CD4-positive, alpha-beta T cell treated with Interleukin-4 for 1 hour (primary cell): ENCODE measurements at regions not wholly inside any gene's neighbourhood (a gene's known extent, or its start where the extent isn't known, plus 50 kb on each side); places are given as distances from the start of the nearest gene placed in this dataset.
A peak's percentile ranks its signal among the peaks of the same experiment; 100 is the strongest.

Source experiments
- DNase-seq, 2 donors: peaks; one replicate each; pipeline ENCODE4 v3.0.0-alpha.2; 2020 to 2022

DNA sequence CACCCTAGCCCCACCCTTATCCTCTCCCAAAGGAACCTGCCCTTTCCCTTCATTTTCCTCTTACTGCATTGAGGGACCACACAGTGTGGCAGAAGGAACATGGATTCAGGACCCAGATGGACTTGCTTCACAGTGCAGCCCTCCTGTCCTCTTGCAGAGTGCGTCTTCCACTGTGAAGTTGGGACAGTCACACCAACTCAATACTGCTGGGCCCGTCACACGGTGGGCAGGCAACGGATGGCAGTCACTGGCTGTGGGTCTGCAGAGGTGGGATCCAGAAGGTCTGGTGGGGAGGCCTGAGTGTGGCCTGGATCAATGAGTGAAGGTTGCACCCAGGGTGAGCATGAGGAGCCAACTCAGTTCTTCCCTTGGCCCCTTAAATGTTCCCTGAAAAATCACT lies 129.9 kb upstream of the B3GAT1 start:
- DNase-seq: no peak

DNA sequence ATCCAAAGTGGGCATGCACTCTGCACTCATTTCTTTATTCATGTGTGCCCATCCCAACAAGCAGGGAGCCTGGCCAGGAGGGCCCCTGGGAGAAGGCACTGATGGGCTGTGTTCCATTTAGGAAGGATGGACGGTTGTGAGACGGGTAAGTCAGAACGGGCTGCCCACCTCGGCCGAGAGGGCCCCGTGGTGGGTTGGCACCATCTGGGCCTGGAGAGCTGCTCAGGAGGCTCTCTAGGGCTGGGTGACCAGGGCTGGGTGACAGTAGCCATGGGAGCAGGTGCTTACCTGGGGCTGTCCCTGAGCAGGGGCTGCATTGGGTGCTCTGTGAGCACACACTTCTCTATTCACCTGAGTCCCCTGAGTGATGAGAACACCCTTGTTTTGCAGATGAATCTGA lies 129.3 kb upstream of the B3GAT1 start:
- no peak for DNase-seq

DNA sequence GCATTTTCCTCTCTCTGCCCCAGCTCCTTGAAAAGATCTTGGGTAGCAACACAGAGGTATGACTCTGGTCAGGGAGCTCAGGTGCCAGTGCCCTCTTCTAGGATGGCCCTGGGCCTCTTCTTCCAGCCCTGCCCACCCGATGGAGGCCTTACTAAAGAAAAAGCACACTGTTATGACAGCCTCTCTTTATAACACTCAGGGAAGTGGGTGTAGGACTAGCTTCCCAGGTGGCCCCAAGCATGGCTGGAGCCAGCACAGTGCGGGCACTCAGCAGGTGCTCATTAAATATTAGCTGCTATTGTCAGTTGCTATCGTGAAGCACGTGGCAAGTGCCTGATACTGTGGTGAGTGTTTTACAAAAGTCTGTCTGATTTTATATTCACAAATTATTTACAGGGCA lies 127.2 kb upstream of the B3GAT1 start:
- no peak for DNase-seq

DNA sequence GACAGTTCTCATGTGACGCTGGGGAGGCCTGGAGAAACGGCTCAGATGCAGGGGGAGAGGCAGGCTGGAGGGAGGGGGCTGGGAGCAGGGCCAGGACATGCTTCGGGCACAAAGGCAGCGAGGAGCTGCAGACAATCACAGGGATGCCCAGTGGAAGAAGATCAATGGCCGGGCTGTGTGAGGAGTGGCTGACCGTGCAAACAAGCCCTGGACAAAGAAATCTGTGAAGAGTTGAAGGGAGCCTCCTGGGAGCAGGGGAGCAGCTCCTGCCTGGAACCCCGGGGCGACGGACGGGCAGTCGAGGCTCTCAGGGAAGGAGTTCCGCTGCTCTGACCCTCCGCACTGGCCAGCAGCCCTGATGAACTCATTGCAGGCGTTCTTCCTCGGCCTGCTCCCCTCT lies 126.7 kb upstream of the B3GAT1 start:
- no peak for DNase-seq

DNA sequence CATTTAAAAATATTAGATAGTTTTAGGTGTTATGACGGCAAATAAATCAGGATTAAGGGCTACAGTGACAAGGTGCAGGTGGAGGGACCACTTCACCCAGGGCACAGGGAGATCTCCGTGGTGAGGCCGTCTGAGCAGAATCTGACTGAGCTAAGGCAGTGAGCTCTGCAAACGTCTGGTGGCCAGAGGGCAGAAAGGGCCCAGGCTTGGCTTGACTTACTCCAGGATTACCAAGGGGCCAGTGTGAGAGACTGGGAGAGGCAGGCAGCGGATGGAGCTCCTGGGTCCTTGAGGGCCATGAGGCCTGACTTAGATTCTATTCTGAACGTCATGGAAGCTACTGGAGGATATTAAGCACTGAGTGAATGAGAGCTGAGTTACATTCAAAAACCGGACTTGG lies 125.9 kb upstream of the B3GAT1 start:
- no peak for DNase-seq

DNA sequence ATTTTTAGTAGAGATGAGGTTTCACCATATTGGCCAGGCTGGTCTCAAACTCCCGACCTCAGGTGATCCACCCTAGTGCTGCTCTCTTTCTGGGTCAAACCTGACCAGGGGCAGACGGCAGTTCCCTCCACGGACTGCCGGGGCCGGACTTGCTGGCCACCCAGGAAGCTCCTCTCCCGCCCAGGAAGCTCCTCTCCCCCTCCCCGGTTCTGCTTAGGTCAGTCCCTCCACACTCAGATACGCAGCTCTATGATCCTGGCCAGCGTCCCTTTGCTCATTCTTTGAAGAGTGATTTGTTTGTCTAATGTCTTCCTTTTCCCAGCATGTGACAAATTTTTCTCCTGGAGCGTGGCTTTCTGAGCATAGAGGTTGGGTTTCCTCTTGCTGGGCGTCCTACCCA lies 125.3 kb upstream of the B3GAT1 start:
- no peak for DNase-seq

DNA sequence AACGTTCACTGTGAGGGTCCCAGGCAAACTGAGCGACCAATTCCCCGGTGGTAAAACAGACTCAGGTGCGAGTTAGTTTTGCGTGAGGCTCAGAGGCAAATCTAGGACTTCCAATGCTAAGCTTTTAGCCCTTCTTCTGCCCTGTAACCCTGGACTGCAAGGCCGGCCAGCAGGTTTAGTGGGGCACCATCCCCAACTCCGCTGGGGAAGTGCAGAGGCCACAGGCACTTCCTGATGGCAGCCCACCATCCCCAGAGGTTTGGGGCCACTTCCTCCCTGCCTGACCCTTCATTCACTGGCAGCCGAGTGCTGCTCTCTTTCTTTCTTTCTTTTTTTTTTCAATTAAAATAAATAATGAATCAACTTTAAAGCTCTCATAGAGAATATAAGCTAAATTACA lies 124.6 kb upstream of the B3GAT1 start:
- no peak for DNase-seq

DNA sequence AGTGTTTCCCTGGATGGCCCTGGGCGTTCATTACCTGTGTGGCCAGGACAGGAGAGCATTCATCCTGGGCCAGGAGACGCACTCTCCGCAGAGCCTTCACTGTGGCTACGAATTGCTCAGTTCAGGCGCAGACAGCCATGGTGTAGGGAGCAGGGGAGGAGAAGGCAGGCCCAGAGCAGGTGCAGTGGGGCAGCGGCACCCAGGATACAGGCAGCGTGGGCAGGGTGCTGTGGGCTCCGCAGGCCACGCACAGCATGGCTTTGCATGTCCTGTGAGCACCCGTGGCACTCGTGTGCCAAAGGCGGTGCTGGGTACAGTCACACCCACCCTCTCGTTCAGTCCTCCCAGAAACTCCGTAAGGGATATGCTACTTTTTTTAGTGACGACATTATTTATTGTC lies 124.2 kb upstream of the B3GAT1 start:
- DNase-seq: no peak

DNA sequence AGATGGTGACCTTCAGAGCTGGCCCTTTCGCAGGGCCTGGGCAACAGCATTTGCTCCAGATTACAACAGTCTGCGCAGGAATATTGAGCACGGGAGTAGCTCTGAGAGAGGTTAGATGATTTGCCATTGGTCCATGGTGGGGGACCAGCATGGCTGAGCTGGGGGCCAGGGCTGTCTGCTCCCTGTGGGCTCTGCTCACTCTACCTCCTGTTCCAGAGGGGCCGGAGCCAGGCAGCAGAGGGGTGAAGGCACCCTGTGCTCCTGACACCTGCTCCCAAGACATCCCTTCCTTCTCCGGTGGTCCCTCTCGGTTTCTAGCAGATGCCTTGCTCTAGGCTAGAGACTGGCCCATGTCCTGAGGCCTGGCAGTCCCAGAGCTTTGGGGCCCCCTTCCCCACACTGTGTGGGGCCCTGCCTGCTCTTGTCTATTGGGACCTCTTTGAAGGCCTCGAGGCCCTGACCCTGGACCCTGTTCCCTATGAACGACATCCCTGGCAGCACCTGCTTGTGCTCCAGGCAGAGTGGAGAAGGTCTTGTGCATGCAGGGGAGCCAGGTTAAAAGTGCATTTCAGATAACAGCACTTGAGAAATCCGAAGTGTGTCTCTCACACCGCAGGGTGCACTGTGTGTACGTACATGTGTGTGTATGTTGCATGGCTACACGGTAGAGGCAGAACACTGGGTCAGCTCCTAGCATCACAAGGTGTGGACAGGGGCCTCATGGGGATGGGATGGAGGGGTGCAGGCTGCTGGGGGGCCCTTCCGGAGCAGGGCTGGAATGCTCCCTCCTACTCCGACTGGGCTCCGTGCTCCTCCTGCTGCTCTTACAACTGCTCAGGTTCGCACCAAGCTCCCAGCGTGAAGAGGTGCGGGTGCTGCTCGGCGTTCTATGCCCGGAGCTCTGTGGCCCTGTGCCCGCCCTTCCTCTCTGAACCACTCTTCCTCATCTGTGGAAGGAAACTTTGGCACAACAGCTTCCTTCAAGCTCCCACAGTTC lies 123.3 kb upstream of the B3GAT1 start:
- DNase-seq: no peak

DNA sequence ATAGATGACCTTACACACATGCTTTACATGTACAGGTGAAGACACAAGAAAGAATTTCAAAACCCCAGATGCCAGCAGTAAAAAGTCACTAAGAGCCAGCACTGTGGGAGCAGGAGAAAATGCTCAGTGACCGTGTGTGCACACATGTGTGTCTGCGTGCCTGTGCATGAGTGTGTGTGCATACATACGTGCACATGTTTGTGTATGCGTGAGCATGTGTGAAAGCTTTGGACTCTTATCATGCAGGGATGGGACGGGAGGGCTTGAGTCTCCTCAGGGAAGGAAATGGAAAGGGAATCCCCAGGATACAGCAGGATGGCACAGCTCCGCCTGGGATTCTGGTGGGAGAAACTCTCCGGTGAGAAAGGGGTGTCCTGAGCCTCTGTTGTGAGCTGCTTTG lies 121.5 kb upstream of the B3GAT1 start:
- DNase-seq: no peak

DNA sequence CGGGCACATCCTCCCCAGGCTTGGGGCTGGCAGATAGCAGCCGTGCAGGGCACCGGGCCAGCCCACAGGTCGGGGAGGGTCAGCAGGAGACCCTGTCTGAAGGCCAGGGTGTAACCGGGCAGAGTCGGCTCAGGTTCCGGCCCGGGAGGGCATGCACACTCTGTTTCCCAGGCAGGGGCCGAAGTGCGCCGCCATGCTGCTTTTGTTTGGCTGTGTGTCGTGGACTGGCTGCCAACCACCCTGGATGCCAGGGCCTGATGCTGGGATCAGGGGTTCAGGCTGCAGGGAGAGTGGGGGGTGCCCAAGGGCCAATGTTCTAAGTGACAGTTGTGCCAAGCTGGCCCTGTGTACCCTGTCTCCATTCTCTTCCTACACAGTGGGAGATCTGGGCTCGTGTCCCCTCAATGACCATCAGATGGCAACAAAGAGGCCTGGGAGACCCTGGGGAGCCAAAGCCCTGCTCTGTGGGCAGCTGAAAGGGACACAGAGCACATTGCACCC lies 120.9 kb upstream of the B3GAT1 start:
- no peak for DNase-seq

DNA sequence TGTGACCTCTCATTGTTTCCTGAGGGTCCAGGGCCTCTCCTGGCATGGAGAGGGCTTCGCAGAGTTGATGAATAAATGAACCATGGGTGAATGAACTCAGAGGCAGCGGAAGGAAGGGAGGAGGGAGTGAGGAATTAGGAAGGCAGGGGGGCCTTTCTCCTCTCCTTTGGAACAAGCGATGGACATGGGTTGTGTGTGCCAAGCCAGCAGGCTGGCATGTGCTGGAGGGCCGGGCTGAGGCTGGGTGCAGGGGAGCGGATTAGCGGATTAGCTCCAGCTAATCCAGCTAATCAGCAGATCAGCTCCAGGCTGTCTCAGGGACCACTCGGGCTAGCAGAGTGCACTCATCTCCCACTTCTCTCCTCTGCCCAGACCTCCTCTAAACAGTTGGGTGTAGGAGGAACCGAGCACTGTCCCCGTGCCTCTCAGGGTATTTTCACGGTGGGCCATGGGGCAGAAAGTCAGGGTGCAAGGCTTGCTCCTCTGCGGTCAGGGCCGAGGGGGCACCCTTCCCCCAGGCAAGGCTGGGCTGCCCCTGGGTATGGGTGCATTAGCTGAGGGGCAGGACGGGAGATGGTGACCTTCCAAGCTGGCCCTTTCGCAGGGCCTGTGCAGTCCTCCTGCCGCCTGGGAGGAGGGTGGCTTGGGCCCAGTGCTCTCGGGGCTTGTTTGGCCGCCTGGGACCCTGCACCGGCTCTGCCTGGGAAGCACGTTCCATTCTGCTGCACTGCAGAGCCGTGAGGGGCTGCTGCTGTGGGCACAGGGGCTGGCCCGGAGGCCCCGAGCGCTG lies 120.3 kb upstream of the B3GAT1 start:
- no peak for DNase-seq

DNA sequence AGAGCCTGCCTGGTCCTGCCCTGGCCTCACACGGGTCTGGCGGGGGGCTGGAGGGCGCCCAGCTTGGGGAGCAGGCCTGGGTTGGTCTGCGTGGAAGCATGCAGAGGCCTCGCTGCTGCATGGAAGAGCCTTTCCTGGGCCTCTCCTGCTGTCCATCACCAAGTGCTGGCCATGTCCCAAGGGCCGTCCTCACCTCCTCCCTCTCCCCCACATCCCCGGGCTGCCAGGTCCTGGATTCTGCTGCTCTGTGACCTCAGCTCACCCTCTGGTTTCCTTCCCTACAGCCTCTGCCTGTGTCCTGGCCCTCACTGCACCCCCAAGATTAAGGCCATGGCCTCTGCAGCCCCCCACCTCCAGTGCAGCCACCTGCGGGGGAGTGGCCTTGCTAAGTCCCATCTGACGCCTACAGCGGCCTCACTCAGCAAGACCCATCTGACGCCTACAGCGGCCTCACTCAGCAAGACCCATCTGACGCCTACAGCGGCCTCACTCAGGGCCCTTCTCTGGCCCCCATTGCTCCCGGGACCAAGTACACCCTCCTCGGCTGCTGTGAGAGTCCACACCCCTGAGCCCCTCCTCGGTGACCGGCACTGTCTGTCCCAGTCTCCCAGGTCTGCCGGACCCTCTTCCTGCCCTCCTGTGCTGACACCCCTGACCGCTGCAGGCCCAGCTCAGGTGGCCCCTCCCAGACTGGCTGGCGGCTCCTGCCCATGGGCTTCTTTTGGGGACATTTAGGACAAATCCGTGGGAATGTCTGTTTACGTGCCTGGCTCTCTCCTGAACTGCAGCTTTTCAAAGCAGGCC lies 119.5 kb upstream of the B3GAT1 start:
- no peak for DNase-seq

DNA sequence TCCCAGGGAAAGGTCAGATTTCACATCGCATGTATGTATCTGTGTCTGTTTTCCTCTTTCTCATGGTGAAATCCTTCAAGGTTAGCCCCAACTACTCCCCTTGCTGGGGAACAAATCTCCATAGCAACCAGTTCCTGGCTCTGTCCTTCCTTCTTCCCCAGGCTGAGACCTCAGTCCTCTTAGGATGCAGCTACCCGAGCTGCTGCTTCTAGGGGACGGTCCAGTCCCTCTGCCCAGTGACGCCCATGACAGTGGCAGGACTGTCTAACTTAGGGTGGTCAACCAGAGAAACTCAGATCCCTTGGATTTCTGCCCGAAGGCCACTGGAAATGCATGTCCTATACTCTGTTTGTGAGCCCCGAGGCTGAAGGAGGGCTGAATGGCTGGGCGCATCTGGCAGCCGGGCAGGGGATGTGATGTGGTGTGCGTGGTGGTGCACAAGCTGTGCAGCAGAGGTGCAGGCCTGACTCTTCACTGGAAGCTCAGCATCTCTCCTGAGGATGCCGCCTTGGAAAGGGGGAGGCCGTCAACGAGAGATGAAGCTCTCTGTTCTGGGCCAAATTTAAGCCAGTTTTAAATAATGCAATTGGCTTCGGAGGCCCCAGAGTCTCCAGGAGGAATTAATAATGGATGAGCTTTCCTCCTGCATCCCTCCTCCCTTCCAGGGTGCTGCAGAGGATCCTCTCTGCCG lies 118.7 kb upstream of the B3GAT1 start:
- DNase-seq: no peak

DNA sequence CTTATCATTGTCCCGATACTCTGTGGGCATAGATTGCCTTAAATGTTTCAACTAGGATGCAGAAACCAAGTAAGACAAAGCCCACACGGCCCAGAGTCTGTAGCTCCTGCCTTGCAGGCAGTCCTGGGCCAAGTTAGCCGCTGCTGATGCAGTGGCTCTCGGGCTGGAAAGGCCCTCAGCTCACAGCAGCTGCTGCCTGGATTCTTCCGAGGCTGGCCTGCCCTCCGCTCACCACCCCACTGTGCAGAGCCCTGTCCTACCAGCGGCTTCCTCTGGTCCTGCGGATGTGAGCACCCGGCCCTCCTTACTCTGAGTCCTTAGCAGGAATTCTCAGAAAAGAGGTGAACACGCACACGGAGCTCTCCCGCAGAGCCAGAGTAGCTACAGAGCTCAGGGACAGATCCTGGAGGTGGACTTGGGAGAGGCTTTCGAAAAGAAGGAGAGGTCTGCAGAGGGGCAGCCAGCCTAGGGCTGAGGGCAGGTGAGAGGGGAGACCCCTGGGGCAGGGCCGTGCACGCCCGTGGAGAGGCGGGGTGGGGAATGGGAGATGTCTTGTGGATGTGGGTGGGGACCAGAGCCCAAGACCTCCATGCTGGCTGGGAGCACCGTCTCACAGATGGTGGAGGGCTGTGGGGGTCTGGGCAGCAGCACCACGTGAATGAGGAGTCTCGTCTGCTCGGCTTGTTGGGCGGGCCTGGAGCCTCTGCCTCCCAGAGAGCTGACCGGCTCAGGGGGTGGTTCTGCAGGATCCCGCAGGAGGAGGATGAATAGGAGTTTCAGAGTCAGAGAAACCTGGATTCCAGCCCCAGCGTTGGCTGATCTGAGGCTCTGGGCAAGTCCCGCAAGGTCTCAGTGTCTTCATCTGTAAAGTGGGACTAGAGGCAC lies 117.4 kb upstream of the B3GAT1 start:
- no peak for DNase-seq

DNA sequence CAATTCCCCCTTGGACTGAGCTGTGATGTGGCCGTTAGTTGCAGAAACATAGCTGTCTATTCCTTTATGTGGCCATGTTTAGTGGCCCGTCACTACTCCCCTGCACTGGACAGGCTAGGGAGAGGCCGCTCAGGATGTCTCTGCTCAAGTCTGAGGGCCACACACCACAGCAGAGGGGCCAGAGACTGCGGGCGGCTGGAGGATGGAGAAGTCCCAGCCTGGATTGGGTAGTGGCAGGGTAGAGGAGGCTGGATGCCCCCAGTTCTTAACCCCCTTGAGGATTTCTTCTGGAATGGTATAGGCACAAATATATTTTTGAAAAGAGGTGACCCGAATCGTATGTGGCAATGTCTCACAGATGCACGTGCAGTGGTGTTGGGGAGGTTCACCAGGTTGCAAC lies 116.4 kb upstream of the B3GAT1 start:
- DNase-seq: no peak

DNA sequence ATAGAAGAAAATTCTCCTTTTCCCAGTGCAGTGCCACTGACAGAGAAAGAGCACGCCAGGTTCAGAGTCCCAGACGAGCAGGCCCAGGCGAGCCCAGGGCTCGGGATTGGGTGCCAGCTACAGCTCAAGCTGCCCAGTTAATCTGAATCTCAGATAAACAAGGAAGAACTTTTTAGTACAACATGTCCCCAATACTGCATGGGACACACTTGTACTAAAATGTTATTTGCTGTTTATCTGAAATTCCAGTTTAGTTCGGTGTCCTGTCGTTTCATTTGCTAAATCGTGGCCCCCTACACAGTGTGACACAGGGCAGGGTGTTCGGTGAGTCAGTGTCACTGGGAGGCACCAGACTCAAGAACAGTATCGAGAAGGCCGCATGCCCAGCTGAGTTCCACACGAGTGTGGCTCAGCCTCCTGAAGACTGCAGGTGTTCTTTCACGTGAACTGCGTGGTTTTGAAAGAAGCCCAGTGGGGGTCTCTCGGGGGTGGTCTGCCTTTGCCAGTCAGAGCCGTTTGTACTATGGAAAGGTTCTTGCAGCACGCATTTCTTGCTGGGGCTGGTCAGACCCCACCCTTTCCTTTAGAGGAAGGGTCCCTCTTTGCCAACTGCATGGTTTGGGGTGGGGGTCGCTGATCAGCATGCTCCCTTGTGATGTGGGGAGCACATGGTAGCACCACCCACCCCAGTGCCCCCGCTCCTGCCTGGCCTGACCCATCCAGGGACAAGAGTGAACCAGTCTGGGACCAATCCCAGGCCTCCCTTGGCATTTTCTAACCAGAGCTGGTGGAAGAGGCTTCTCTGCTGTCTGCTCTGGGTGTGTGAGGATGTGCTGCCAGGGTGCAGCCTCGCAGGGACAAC lies 115.6 kb upstream of the B3GAT1 start:
- DNase-seq: peak in 1 of 2 donors; percentile 9

DNA sequence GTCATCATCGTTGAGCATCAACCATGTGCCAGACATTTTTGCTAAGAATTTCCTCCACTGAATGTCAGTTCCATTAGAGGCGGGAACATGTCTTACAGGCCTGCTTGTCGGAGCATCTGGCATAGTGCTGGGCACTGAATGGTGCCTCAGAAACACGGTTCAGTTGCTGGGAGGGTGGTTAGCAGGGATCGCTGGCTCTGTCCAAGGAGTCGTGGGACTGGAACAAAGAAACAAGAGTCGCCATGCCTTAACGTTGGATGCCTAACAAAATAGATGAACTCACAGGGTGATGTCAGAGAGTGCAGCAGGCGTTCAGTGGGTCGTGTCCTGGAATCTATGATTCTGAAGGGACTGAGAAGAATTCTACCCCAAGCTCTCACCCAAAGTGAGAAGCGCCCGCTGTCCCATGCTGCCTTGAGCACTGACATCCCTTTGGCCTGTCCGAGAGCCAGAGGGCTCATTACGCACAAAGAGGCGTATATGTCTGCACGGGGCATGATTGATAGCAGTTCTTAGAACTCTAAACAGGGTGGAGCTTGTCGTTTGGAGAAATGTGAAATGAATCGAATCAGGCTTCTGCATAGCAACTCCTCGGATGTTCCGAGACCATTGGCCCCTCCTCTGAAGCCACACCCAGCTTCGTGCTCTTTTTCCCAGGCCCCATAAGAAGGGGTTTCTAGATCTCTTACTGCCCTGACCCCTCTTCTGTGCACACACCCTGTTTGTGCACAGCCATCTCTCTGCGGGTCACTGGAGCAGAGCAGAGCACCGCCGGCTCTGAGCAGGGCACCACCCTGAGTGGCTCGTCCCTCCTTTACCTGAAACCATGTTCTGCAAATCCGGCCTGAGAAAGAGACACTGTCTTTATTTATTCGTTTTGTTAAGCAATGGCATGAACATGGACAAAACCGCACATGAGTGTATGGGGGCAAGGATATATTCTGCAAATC lies 113.1 kb upstream of the B3GAT1 start:
- DNase-seq: peak in 1 of 2 donors; percentile 4

DNA sequence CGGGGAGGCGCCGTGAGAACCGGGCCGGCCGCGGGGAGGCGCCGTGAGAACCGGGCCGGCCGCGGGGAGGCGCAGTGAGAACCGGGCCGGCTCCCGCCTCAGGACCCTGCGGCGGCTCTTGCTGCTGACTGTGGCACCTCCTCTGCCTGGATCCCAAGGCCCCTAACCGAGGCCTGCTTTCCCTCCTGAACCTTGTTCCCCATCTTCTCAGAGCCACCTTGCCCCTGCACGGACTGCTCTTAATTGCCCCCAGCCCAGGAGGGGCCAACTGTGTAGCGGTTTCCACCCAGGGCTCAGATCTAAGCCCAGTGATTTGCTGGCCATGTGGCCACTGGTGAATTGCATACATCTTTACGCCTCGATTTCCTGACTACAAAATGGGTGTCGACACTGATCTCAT lies 112.2 kb upstream of the B3GAT1 start:
- no peak for DNase-seq
